ENCODE measurements at regions not wholly inside any gene's neighbourhood (a gene's known extent, or its start where the extent isn't known, plus 50 kb on each side); places are given as distances from the start of the nearest gene placed in this dataset.
A peak's percentile ranks its signal among the peaks of the same experiment; 100 is the strongest.

GRCh38 chr18:24651434-24651833, 191.0 kb downstream of the HRH4 start:
- no peaks in the 10 kb centered on the region for H3K27me3 ChIP-seq
- no peak for TF ChIP-seq EP300 (IDR thresholded peaks at IDR 0.05)
- no peak for TF ChIP-seq CTCF (IDR thresholded peaks at IDR 0.05)
- TF ChIP-seq POLR2AphosphoS5 (IDR thresholded peaks at IDR 0.05), result no peak
- TF ChIP-seq POLR2A (IDR thresholded peaks at IDR 0.05), result no peak
- H3K9me3 ChIP-seq, result no peaks in the 10 kb centered on the region
- H3K4me1 ChIP-seq, result no peaks in the 10 kb centered on the region
- 74 to 78% methylated on average over 2 of the region's 2 CpGs for WGBS, 2 donors
- no peak overlapping the region for H3K27ac ChIP-seq
- H3K36me3 ChIP-seq, result no peaks in the 10 kb centered on the region
- DNase-seq (no peak), ATAC-seq (ENCODE audit: low FRiP score in 2 of 2) (no peak)
- H3K4me3 ChIP-seq, result no peak overlapping the region

GRCh38 chr18:24656050-24656449, 195.6 kb downstream of the HRH4 start:
- Histone ChIP-seq H3K4me3 (no peak overlapping the region), H3K27ac (no peak overlapping the region), H3K36me3 (no peaks in the 10 kb centered on the region), H3K27me3 (no peaks in the 10 kb centered on the region), H3K4me1 (peaks cover 0 to 9% (median 3%) of the 10 kb centered on the region in 4 donors), H3K9me3 (no peaks in the 10 kb centered on the region)
- TF ChIP-seq POLR2A (IDR thresholded peaks at IDR 0.05) (no peak), EP300 (IDR thresholded peaks at IDR 0.05) (no peak), POLR2AphosphoS5 (IDR thresholded peaks at IDR 0.05) (no peak)
- 72 to 73% methylated on average over 4 of the region's 4 CpGs for WGBS, 2 donors
- no peak for ATAC-seq (ENCODE audit: low FRiP score in 2 of 2)
- no peak for DNase-seq

DNA sequence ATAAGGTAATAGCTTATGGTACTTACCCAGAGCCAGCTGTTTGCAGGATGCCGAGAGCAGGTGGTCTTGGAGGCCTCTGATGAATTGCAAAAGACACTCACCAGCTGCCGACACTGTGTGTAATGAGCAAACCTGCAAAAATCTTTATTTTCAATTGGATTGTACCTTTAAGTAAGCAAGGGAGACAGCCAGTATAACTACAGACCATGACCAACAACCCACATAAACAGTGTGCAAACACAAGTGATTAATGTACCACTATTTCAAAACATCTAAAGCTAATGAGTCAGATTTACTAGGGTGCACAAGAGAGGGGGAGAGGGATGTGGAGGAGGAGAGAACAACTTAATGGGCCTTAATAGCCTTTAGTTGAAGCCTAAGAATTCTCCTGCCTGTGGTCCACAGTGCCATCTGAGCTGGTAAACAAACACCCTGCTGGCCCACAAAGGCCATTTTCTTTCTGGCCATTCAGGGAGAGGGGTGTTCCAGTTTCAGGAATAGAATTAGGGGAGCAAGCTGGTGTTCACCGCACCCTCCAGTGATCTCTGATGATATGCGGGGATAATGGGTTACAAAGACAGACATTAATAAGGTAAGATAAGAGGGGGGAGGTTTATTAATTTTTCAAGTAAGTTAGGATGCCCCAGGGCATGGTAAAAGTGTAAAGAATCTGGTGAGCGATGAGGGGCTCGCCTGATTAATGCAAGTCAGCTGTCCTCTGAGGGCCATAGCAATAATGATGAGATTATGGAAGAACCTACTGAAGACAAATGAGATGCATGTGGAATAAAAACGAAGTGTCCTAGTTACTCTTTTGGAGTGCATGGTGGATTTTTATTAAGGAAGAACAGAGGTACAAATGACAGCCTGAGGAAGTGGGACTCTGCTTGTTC, 196.4 kb downstream of the HRH4 start:
- Histone ChIP-seq H3K27me3 (no peaks in the 10 kb centered on the region), H3K36me3 (no peaks in the 10 kb centered on the region), H3K9me3 (no peaks in the 10 kb centered on the region), H3K4me3 (no peak overlapping the region), H3K4me1 (peaks cover 0 to 9% (median 3%) of the 10 kb centered on the region in 4 donors), H3K27ac (no peak overlapping the region)
- peak in 1 of 2 donors; percentile 31 for ATAC-seq (ENCODE audit: low FRiP score in 2 of 2)
- WGBS, 2 donors, result 85% methylated on average over 7 of the region's 7 CpGs
- TF ChIP-seq POLR2A (IDR thresholded peaks at IDR 0.05) (no peak), EP300 (IDR thresholded peaks at IDR 0.05) (no peak), CTCF (IDR thresholded peaks at IDR 0.05) (no peak), POLR2AphosphoS5 (IDR thresholded peaks at IDR 0.05) (no peak)
- DNase-seq, result no peak

GRCh38 chr18:24657444-24657842, 197.0 kb downstream of the HRH4 start:
- 31 to 50% methylated on average over 5 to 7 of the region's 7 CpGs for WGBS, 2 donors
- H3K9me3 ChIP-seq, result no peaks in the 10 kb centered on the region
- H3K4me3 ChIP-seq, result no peak overlapping the region
- ATAC-seq (ENCODE audit: low FRiP score in 2 of 2) (no peak), DNase-seq (peak in 1 of 2 donors; percentile 10)
- no peaks in the 10 kb centered on the region for H3K27me3 ChIP-seq
- H3K36me3 ChIP-seq, result no peaks in the 10 kb centered on the region
- peaks cover 0 to 9% (median 3%) of the 10 kb centered on the region in 4 donors for H3K4me1 ChIP-seq
- no peak overlapping the region for H3K27ac ChIP-seq
- TF ChIP-seq POLR2A (IDR thresholded peaks at IDR 0.05) (no peak), CTCF (IDR thresholded peaks at IDR 0.05) (no peak), EP300 (IDR thresholded peaks at IDR 0.05) (no peak), POLR2AphosphoS5 (IDR thresholded peaks at IDR 0.05) (no peak)

DNA sequence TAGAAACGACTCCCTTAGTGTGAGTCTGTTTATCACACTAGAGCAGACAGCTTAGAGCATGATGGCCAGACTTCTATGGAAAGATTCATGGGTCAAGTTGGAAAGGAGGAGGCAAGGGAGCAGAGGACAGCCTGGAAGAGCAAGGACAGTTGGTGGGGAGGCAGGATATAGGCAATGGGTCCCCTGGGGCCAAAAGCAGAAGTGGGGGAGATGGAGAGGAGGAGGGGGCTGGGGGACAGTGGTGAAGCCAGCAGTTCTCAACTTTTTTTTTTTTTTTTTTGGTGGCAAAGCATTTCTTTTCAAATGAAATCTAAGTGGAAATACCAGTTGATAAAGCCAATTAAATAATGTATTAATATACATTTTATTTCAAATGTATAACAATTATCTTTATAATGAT, 197.9 kb downstream of the HRH4 start:
- Histone ChIP-seq H3K27ac (no peak overlapping the region), H3K4me1 (peaks cover 0 to 9% (median 3%) of the 10 kb centered on the region in 4 donors), H3K4me3 (no peak overlapping the region), H3K36me3 (no peaks in the 10 kb centered on the region), H3K27me3 (no peaks in the 10 kb centered on the region), H3K9me3 (no peaks in the 10 kb centered on the region)
- TF ChIP-seq EP300 (IDR thresholded peaks at IDR 0.05) (no peak), POLR2AphosphoS5 (IDR thresholded peaks at IDR 0.05) (no peak), POLR2A (IDR thresholded peaks at IDR 0.05) (no peak), CTCF (IDR thresholded peaks at IDR 0.05) (no peak)
- 22 to 43% methylated on average over 1 of the region's 1 CpG for WGBS, 2 donors
- DNase-seq (no peak), ATAC-seq (ENCODE audit: low FRiP score in 2 of 2) (no peak)
